Caco-2 (cell line): ENCODE measurements at regions not wholly inside any gene's neighbourhood (a gene's known extent, or its start where the extent isn't known, plus 50 kb on each side); places are given as distances from the start of the nearest gene placed in this dataset.

Experiments used
- BruUV-seq: library from RNA; stranded (reverse); fragments of 400-500 nt; replicated peaks from 2 replicates; lab custom pipeline; 2021; lab: Mats Ljungman, UMichigan
- CTCF ChIA-PET: fragments of 300-600 bp; sonication (Branson Sonifier 250); formaldehyde crosslinking; loops from one replicate; lab custom pipeline; 2022; ENCODE audit warnings: antibody characterized with exemption; lab: Charles Lee
- POLR2A ChIA-PET: fragments of 300-600 bp; sonication (Branson Sonifier 250); formaldehyde crosslinking; loops from one replicate; lab custom pipeline; 2022; ENCODE audit warnings: antibody characterized with exemption; lab: Charles Lee
- DNase-seq, 2 experiments: peaks; one replicate each; pipeline versions ENCODE4 v3.0.0 to v3.0.0-alpha.2; 2020 to 2022
- H3K27me3 ChIP-seq: replicated peaks from 2 replicates; pipeline ENCODE4 v1.6.0; 2011; ENCODE audit warnings: low read length; ENCODE audit not compliant: control insufficient read depth, insufficient read depth
- H3K36me3 ChIP-seq: 2 replicates; pipeline ENCODE4 v1.5.1; 2011; ENCODE audit warnings: low read length; ENCODE audit not compliant: control insufficient read depth, insufficient read depth
- H3K4me1 ChIP-seq: fragments of 250-450 bp; sonication (Bioruptor Pico); 2 replicates; pipeline ENCODE4 v1.5.1; 2020; ENCODE audit warnings: mild to moderate bottlenecking
- H3K4me3 ChIP-seq: 2 replicates; pipeline ENCODE4 v1.5.1; 2011; ENCODE audit warnings: low read depth, mild to moderate bottlenecking, control low read depth, low read length
- H3K9me3 ChIP-seq: fragments of 250-450 bp; sonication (Bioruptor Pico); 2 replicates; pipeline ENCODE4 v1.5.1; 2020; ENCODE audit warnings: mild to moderate bottlenecking, moderate library complexity
- H3K27ac Mint-ChIP-seq: one replicate; pipeline ENCODE4 v1.8.0; 2022; ENCODE audit warnings: mixed read lengths; ENCODE audit not compliant: unreplicated experiment
- H3K27me3 Mint-ChIP-seq: one replicate; pipeline ENCODE4 v1.8.0; 2022; ENCODE audit warnings: mixed read lengths; ENCODE audit not compliant: insufficient read depth, unreplicated experiment
- H3K36me3 Mint-ChIP-seq: one replicate; pipeline ENCODE4 v1.8.0; 2022; ENCODE audit warnings: mild to moderate bottlenecking, mixed read lengths; ENCODE audit not compliant: insufficient read depth, unreplicated experiment
- H3K4me1 Mint-ChIP-seq: one replicate; pipeline ENCODE4 v1.8.0; 2022; ENCODE audit warnings: low read depth, mixed read lengths; ENCODE audit not compliant: unreplicated experiment
- H3K4me3 Mint-ChIP-seq: one replicate; pipeline ENCODE4 v1.8.0; 2022; ENCODE audit warnings: mild to moderate bottlenecking, moderate library complexity, mixed read lengths; ENCODE audit not compliant: unreplicated experiment
- H3K9me3 Mint-ChIP-seq: one replicate; pipeline ENCODE4 v1.8.0; 2022; ENCODE audit warnings: mixed read lengths; ENCODE audit not compliant: unreplicated experiment
- CTCF ChIP-seq, 2 experiments: fragments of 200-600 bp in 1 of 2; IDR thresholded peaks; 1 replicate in 1 of 2; 2 replicates in 1 of 2; pipeline versions ENCODE4 v1.5.1 to v1.8.0; 2011 to 2022; ENCODE audit warnings: antibody characterized with exemption in 1 of 2, control low read depth in 1 of 2, inconsistent platforms in 1 of 2, low read depth in 1 of 2, low read length in 1 of 2, mild to moderate bottlenecking in 1 of 2, moderate library complexity in 1 of 2; ENCODE audit not compliant: insufficient read depth in 1 of 2, severe bottlenecking in 1 of 2, unreplicated experiment in 1 of 2
- intact Hi-C: fragments of 100-400 bp; cut with micrococcal nuclease; formaldehyde crosslinking; loops from one replicate; pipeline ENCODE4 v1.10.0; 2022; ENCODE audit not compliant: unreplicated experiment

GRCh38 chr21:39065917-39066316, 117.3 kb downstream of the PSMG1 start:
- Histone ChIP-seq H3K27me3 (no peaks in the 10 kb centered on the region), H3K4me1 (peaks cover 21% of the 10 kb centered on the region), H3K4me3 (no peak overlapping the region), H3K9me3 (peaks cover 14% of the 10 kb centered on the region; the same call in 1 of the 2 replicates), H3K36me3 (no peaks in the 10 kb centered on the region)
- ChIA-PET CTCF (no interaction called here), POLR2A (no interaction called here)
- no peak overlapping the region for H3K4me3 Mint-ChIP-seq
- peaks cover 8% of the 10 kb centered on the region for H3K4me1 Mint-ChIP-seq
- intact Hi-C loops, result no loop called here
- H3K27ac Mint-ChIP-seq, result no peak overlapping the region
- no peaks in the 10 kb centered on the region for H3K36me3 Mint-ChIP-seq
- BruUV-seq, result no TSS peak
- H3K27me3 Mint-ChIP-seq, result no peaks in the 10 kb centered on the region
- no peak for TF ChIP-seq CTCF (IDR thresholded peaks at IDR 0.05; ENCODE audit: insufficient read depth in 1 of 2, low read depth in 1 of 2, low read length in 1 of 2, severe bottlenecking in 1 of 2, unreplicated experiment in 1 of 2)
- DNase-seq, result no peak
- H3K9me3 Mint-ChIP-seq, result peaks cover 21% of the 10 kb centered on the region

GRCh38 chr21:39064325-39065012, 118.8 kb downstream of the PSMG1 start:
- ChIA-PET POLR2A (no interaction called here), CTCF (no interaction called here)
- peaks cover 21% of the 10 kb centered on the region for H3K9me3 Mint-ChIP-seq
- BruUV-seq, result no TSS peak
- Histone ChIP-seq H3K4me3 (no peak overlapping the region), H3K4me1 (peaks cover 20% of the 10 kb centered on the region), H3K36me3 (no peaks in the 10 kb centered on the region), H3K9me3 (peaks cover 14% of the 10 kb centered on the region; the same call in 1 of the 2 replicates), H3K27me3 (no peaks in the 10 kb centered on the region)
- no peak overlapping the region for H3K27ac Mint-ChIP-seq
- no peaks in the 10 kb centered on the region for H3K27me3 Mint-ChIP-seq
- no peak for DNase-seq
- H3K4me1 Mint-ChIP-seq, result peaks cover 8% of the 10 kb centered on the region
- H3K36me3 Mint-ChIP-seq, result no peaks in the 10 kb centered on the region
- intact Hi-C loops, result no loop called here
- TF ChIP-seq CTCF (IDR thresholded peaks at IDR 0.05; ENCODE audit: insufficient read depth in 1 of 2, low read depth in 1 of 2, low read length in 1 of 2, severe bottlenecking in 1 of 2, unreplicated experiment in 1 of 2), result no peak
- no peak overlapping the region for H3K4me3 Mint-ChIP-seq

- peaks cover 20% of the 10 kb centered on the region for H3K4me1 ChIP-seq
- Mint-ChIP-seq H3K27me3 (no peaks in the 10 kb centered on the region), H3K4me1 (peaks cover 8% of the 10 kb centered on the region), H3K4me3 (no peak overlapping the region), H3K27ac (no peak overlapping the region), H3K9me3 (peaks cover 13% of the 10 kb centered on the region), H3K36me3 (no peaks in the 10 kb centered on the region)
- no peak for TF ChIP-seq CTCF (IDR thresholded peaks at IDR 0.05; ENCODE audit: insufficient read depth in 1 of 2, low read depth in 1 of 2, low read length in 1 of 2, severe bottlenecking in 1 of 2, unreplicated experiment in 1 of 2)
- peaks cover 14% of the 10 kb centered on the region; the same call in 1 of the 2 replicates for H3K9me3 ChIP-seq
- no peak for DNase-seq
- H3K4me3 ChIP-seq, result no peak overlapping the region
- BruUV-seq, result no TSS peak
- no peaks in the 10 kb centered on the region for H3K36me3 ChIP-seq
- ChIA-PET POLR2A (no interaction called here), CTCF (no interaction called here)
- no peaks in the 10 kb centered on the region for H3K27me3 ChIP-seq
- intact Hi-C loops, result no loop called here
Measured at GRCh38 chr21:39063517-39063916, 119.7 kb downstream of the PSMG1 start.
